SU-DHL-6 (cell line): ENCODE measurements at regions not wholly inside any gene's neighbourhood (a gene's known extent, or its start where the extent isn't known, plus 50 kb on each side); places are given as distances from the start of the nearest gene placed in this dataset.

Experiments
- CTCF ChIP-seq: fragments of 200-600 bp; sonication (generic); IDR thresholded peaks from one replicate; pipeline ENCODE4 v1.5.1; 2017; ENCODE audit warnings: antibody characterized with exemption, mild to moderate bottlenecking, low read length, moderate library complexity; ENCODE audit not compliant: insufficient read depth, poor library complexity, severe bottlenecking
- EZH2phosphoT487 ChIP-seq: fragments of 200-600 bp; sonication (generic), shearing (Covaris generic); conservative IDR thresholded peaks from 2 replicates; pipeline ENCODE4 v1.6.1; 2018; ENCODE audit warnings: mild to moderate bottlenecking, antibody characterized with exemption, low read length, moderate library complexity, mixed read lengths

GRCh38 chr11:22441831-22442230 is 103.7 kb downstream of the SLC17A6 start:
- TF ChIP-seq CTCF: no peak
- no peak for TF ChIP-seq EZH2phosphoT487
